Esophagus muscularis mucosa (tissue), 4 donors: ENCODE measurements at regions not wholly inside any gene's neighbourhood (a gene's known extent, or its start where the extent isn't known, plus 50 kb on each side); places are given as distances from the start of the nearest gene placed in this dataset.

Experiments
- DNase-seq: peaks from one replicate; pipeline ENCODE4 v3.0.0-alpha.2; 2017; ENCODE audit errors: extremely low spot score
- H3K27ac ChIP-seq, 4 donors: fragments of 200-600 bp; sonication (generic); replicated peaks in 1 of 4; 1 replicate in 3 of 4; 2 replicates in 1 of 4; pipeline ENCODE4 v1.5.1; 2016 to 2019; ENCODE audit warnings: mild to moderate bottlenecking in 1 of 4
- H3K27me3 ChIP-seq, 4 donors: fragments of 200-600 bp; sonication (generic); one replicate each; pipeline versions ENCODE4 v1.5.1 to v1.6.0; 2016 to 2019
- H3K36me3 ChIP-seq, 4 donors: fragments of 200-600 bp; sonication (generic); one replicate each; pipeline ENCODE4 v1.5.1; 2016 to 2019
- H3K4me1 ChIP-seq, 4 donors: fragments of 200-600 bp; sonication (generic); one replicate each; pipeline ENCODE4 v1.5.1; 2016 to 2019
- H3K4me3 ChIP-seq, 4 donors: fragments of 200-600 bp; sonication (generic); 1 replicate in 2 of 4; 2 replicates in 2 of 4; pipeline ENCODE4 v1.5.1; 2016 to 2019; ENCODE audit warnings: mild to moderate bottlenecking in 4 of 4, moderate library complexity in 1 of 4
- H3K9me3 ChIP-seq, 4 donors: fragments of 200-600 bp; sonication (generic); 1 replicate in 3 of 4; 2 replicates in 1 of 4; pipeline ENCODE4 v1.5.1; 2016 to 2019
- CTCF ChIP-seq, 3 experiments: fragments of 200-600 bp in 2 of 3; fragments of 450-650 bp in 1 of 3; sonication (generic) in 2 of 3; IDR thresholded peaks; one replicate each; pipeline ENCODE4 v1.5.1; 2017 to 2019; ENCODE audit warnings: antibody characterized with exemption in 3 of 3, mild to moderate bottlenecking in 2 of 3, moderate library complexity in 1 of 3
- EP300 ChIP-seq: sonication (generic); formaldehyde crosslinking; IDR thresholded peaks from one replicate; pipeline ENCODE4 v1.6.1; 2017; ENCODE audit warnings: antibody characterized with exemption
- POLR2A ChIP-seq: fragments of 450-650 bp; IDR thresholded peaks from one replicate; pipeline ENCODE4 v1.6.1; 2017; ENCODE audit warnings: antibody characterized with exemption, moderate library complexity, mild to moderate bottlenecking, low read depth
- POLR2AphosphoS5 ChIP-seq, 2 donors: sonication (generic); formaldehyde crosslinking; IDR thresholded peaks; one replicate each; pipeline ENCODE4 v1.6.1; 2017; ENCODE audit warnings: antibody characterized with exemption in 2 of 2
- WGBS: methylation state at CpG from one replicate; pipeline ENCODE4 v1.1.5; 2018; 5-methylcytosine and 5-hydroxymethylcytosine counted together
- intact Hi-C: fragments of 100-400 bp; cut with DNase I; formaldehyde crosslinking; loops from one replicate; pipeline ENCODE4 v1.15.1; 2023

GRCh38 chr10:120007261-120007660 lies 114.7 kb downstream of the SEC23IP start:
- H3K4me3 ChIP-seq = no peak overlapping the region
- H3K27ac ChIP-seq = no peak overlapping the region
- DNase-seq = peak; percentile 50
- intact Hi-C loops = no loop called here
- H3K36me3 ChIP-seq = no peaks in the 10 kb centered on the region
- H3K27me3 ChIP-seq = peaks cover 0 to 48% (median 2%) of the 10 kb centered on the region in 4 donors
- TF ChIP-seq POLR2AphosphoS5 (IDR thresholded peaks at IDR 0.05) (no peak), POLR2A (no peak), EP300 (no peak), CTCF (IDR thresholded peaks at IDR 0.05) (no peak)
- no peaks in the 10 kb centered on the region for H3K4me1 ChIP-seq
- H3K9me3 ChIP-seq = peaks cover 0 to 3% (median 0%) of the 10 kb centered on the region in 4 donors
- 74% methylated on average over 2 of the region's 2 CpGs for WGBS

GRCh38 chr10:120011359-120012130 lies 119.0 kb downstream of the SEC23IP start:
- H3K4me3 ChIP-seq = no peak overlapping the region
- intact Hi-C loops = no loop called here
- peaks cover 0 to 35% (median 2%) of the 10 kb centered on the region in 4 donors for H3K27me3 ChIP-seq
- H3K36me3 ChIP-seq = no peaks in the 10 kb centered on the region
- H3K4me1 ChIP-seq = no peaks in the 10 kb centered on the region
- H3K9me3 ChIP-seq = peaks cover 0 to 3% (median 0%) of the 10 kb centered on the region in 4 donors
- peak; percentile 90 for DNase-seq
- WGBS = 47% methylated on average over 32 of the region's 43 CpGs
- no peak for TF ChIP-seq POLR2A
- no peak for TF ChIP-seq CTCF (IDR thresholded peaks at IDR 0.05)
- TF ChIP-seq POLR2AphosphoS5 (IDR thresholded peaks at IDR 0.05) = no peak
- TF ChIP-seq EP300 = no peak
- no peak overlapping the region for H3K27ac ChIP-seq

- Histone ChIP-seq H3K4me3 (no peak overlapping the region), H3K27me3 (peaks cover 0 to 35% (median 2%) of the 10 kb centered on the region in 4 donors), H3K4me1 (no peaks in the 10 kb centered on the region), H3K36me3 (no peaks in the 10 kb centered on the region), H3K27ac (no peak overlapping the region), H3K9me3 (peaks cover 0 to 3% (median 0%) of the 10 kb centered on the region in 4 donors)
- TF ChIP-seq CTCF (IDR thresholded peaks at IDR 0.05) (no peak), EP300 (no peak), POLR2A (no peak), POLR2AphosphoS5 (IDR thresholded peaks at IDR 0.05) (no peak)
- no peak for DNase-seq
- intact Hi-C loops = no loop called here
- 85% methylated on average over 4 of the region's 5 CpGs for WGBS
Measured at GRCh38 chr10:120012131-120012400, 119.5 kb downstream of the SEC23IP start.

GRCh38 chr10:120012566-120012965 lies 120.0 kb downstream of the SEC23IP start:
- DNase-seq = peak; percentile 70
- no peak overlapping the region for H3K4me3 ChIP-seq
- no peaks in the 10 kb centered on the region for H3K4me1 ChIP-seq
- WGBS = 76% methylated on average over 7 of the region's 7 CpGs
- H3K36me3 ChIP-seq = no peaks in the 10 kb centered on the region
- intact Hi-C loops = no loop called here
- peaks cover 0 to 35% (median 2%) of the 10 kb centered on the region in 4 donors for H3K27me3 ChIP-seq
- no peak overlapping the region for H3K27ac ChIP-seq
- H3K9me3 ChIP-seq = peaks cover 0 to 3% (median 0%) of the 10 kb centered on the region in 4 donors
- no peak for TF ChIP-seq POLR2AphosphoS5 (IDR thresholded peaks at IDR 0.05)
- no peak for TF ChIP-seq CTCF (IDR thresholded peaks at IDR 0.05)
- TF ChIP-seq EP300 = no peak
- TF ChIP-seq POLR2A = no peak

GRCh38 chr10:120014031-120014430 lies 121.5 kb downstream of the SEC23IP start:
- TF ChIP-seq EP300 = no peak
- no peak for TF ChIP-seq POLR2A
- TF ChIP-seq POLR2AphosphoS5 (IDR thresholded peaks at IDR 0.05) = no peak
- no peak for TF ChIP-seq CTCF (IDR thresholded peaks at IDR 0.05)
- intact Hi-C loops = no loop called here
- no peak for DNase-seq
- Histone ChIP-seq H3K4me3 (no peak overlapping the region), H3K27me3 (peaks cover 0 to 32% (median 2%) of the 10 kb centered on the region in 4 donors), H3K36me3 (no peaks in the 10 kb centered on the region), H3K9me3 (peaks cover 0 to 3% (median 0%) of the 10 kb centered on the region in 4 donors), H3K4me1 (no peaks in the 10 kb centered on the region), H3K27ac (no peak overlapping the region)
- 81% methylated on average over 3 of the region's 3 CpGs for WGBS
